IMR-90 (cell line): ENCODE measurements at regions not wholly inside any gene's neighbourhood (a gene's known extent, or its start where the extent isn't known, plus 50 kb on each side); places are given as distances from the start of the nearest gene placed in this dataset.
A peak's percentile ranks its signal among the peaks of the same experiment; 100 is the strongest.

ENCODE experiments used
- ATAC-seq: fragments of 200-7000 bp; cut with Tn5 transposase; 2 replicates; pipeline ENCODE4 v1.9.1; 2020; ENCODE audit warnings: low read depth, mild to moderate bottlenecking, moderate library complexity
- BruUV-seq: library from RNA; stranded (reverse); fragments of 400-500 nt; replicated peaks from 2 replicates; lab custom pipeline; 2021; lab: Mats Ljungman, UMichigan
- CTCF ChIA-PET: fragments of 300-600 bp; formaldehyde crosslinking; extraction: SDS; loops from one replicate; lab custom pipeline; 2021; ENCODE audit warnings: antibody characterized with exemption; lab: Yijun Ruan, JAX
- POLR2A ChIA-PET: fragments of 300-600 bp; sonication (Branson Sonifier 250); formaldehyde crosslinking; loops from one replicate; lab custom pipeline; 2022; ENCODE audit warnings: antibody characterized with exemption; ENCODE audit not compliant: unreplicated experiment; lab: Charles Lee
- DNase-seq: peaks from one replicate; pipeline ENCODE4 v3.0.0; 2013
- H2AFZ ChIP-seq: replicated peaks from 2 replicates; pipeline ENCODE3; 2013; ENCODE audit warnings: low read length, mild to moderate bottlenecking; ENCODE audit not compliant: poor library complexity
- H2AK5ac ChIP-seq: 2 replicates; pipeline ENCODE4 v1.6.1; 2013; ENCODE audit warnings: low read depth, low read length, inconsistent platforms
- H2AK9ac ChIP-seq: replicated peaks from 2 replicates; pipeline ENCODE3; 2013; ENCODE audit warnings: mild to moderate bottlenecking, low read depth, low read length, moderate library complexity; ENCODE audit not compliant: poor library complexity
- H2BK120ac ChIP-seq: 2 replicates; pipeline ENCODE4 v1.6.1; 2013; ENCODE audit warnings: low read depth, low read length, inconsistent platforms
- H2BK15ac ChIP-seq: 3 replicates; pipeline ENCODE4 v1.6.1; 2013; ENCODE audit warnings: low read depth, low read length, inconsistent platforms
- H2BK20ac ChIP-seq: 2 replicates; pipeline ENCODE4 v1.6.1; 2013; ENCODE audit warnings: low read depth, mild to moderate bottlenecking, inconsistent platforms, low read length, moderate library complexity
- H2BK5ac ChIP-seq: 2 replicates; pipeline ENCODE4 v1.6.1; 2013; ENCODE audit warnings: mild to moderate bottlenecking, low read depth, low read length, inconsistent platforms; ENCODE audit not compliant: poor library complexity, severe bottlenecking
- H3K14ac ChIP-seq: replicated peaks from 2 replicates; pipeline ENCODE4 v1.6.1; 2013; ENCODE audit warnings: low read depth, low read length, inconsistent platforms
- H3K18ac ChIP-seq: 2 replicates; pipeline ENCODE4 v1.6.1; 2013; ENCODE audit warnings: low read depth, low read length, control low read depth
- H3K23ac ChIP-seq: 2 replicates; pipeline ENCODE4 v1.6.1; 2013; ENCODE audit warnings: low read depth, low read length, inconsistent platforms
- H3K27ac ChIP-seq: 2 replicates; pipeline ENCODE4 v1.5.1; 2013; ENCODE audit warnings: mild to moderate bottlenecking, control low read depth, low read length; ENCODE audit not compliant: insufficient read depth
- H3K27me3 ChIP-seq: 2 replicates; pipeline ENCODE4 v1.6.1; 2013; ENCODE audit warnings: low read length; ENCODE audit not compliant: control insufficient read depth, insufficient read depth
- H3K36me3 ChIP-seq: 2 replicates; pipeline ENCODE4 v1.6.1; 2013; ENCODE audit warnings: low read length, mixed read lengths; ENCODE audit not compliant: control insufficient read depth, insufficient read depth
- H3K4ac ChIP-seq: 2 replicates; pipeline ENCODE4 v1.6.1; 2013; ENCODE audit warnings: low read depth, low read length, inconsistent platforms
- H3K4me1 ChIP-seq: 2 replicates; pipeline ENCODE4 v1.6.1; 2013; ENCODE audit warnings: low read length, mixed read lengths; ENCODE audit not compliant: control insufficient read depth, insufficient read depth
- H3K4me2 ChIP-seq: 2 replicates; pipeline ENCODE4 v1.6.1; 2013; ENCODE audit warnings: low read depth, mild to moderate bottlenecking, control low read depth, low read length, moderate library complexity
- H3K4me3 ChIP-seq: 2 replicates; pipeline ENCODE4 v1.5.1; 2013; ENCODE audit warnings: low read depth, mild to moderate bottlenecking, control low read depth, low read length, moderate library complexity; ENCODE audit not compliant: insufficient read depth
- H3K56ac ChIP-seq: 2 replicates; pipeline ENCODE4 v1.6.1; 2013; ENCODE audit warnings: low read length, inconsistent platforms; ENCODE audit not compliant: insufficient read depth; ENCODE audit errors: extremely low read depth
- H3K79me1 ChIP-seq, 2 experiments: 2 replicates each; pipeline ENCODE4 v1.6.1; 2013; ENCODE audit warnings: low read length in 2 of 2, inconsistent platforms in 1 of 2, low read depth in 1 of 2
- H3K9ac ChIP-seq: 2 replicates; pipeline ENCODE4 v1.6.1; 2013; ENCODE audit warnings: low read depth, low read length, control low read depth
- H3K9me1 ChIP-seq: 2 replicates; pipeline ENCODE4 v1.6.1; 2013; ENCODE audit warnings: low read length, inconsistent platforms; ENCODE audit not compliant: insufficient read depth
- H3K9me3 ChIP-seq: 2 replicates; pipeline ENCODE4 v1.6.1; 2013; ENCODE audit warnings: low read length; ENCODE audit not compliant: control insufficient read depth, insufficient read depth
- H4K20me1 ChIP-seq: 2 replicates; pipeline ENCODE4 v1.6.1; 2013; ENCODE audit warnings: low read length, inconsistent platforms; ENCODE audit not compliant: insufficient read depth
- H4K5ac ChIP-seq: 2 replicates; pipeline ENCODE4 v1.6.1; 2013; ENCODE audit warnings: mild to moderate bottlenecking, low read depth, low read length, control low read depth
- H4K8ac ChIP-seq, 2 experiments: 2 replicates each; pipeline ENCODE4 v1.6.1; 2013; ENCODE audit warnings: low read depth in 2 of 2, low read length in 2 of 2, control low read depth in 1 of 2, inconsistent platforms in 1 of 2
- H4K91ac ChIP-seq: 2 replicates; pipeline ENCODE4 v1.6.1; 2013; ENCODE audit warnings: low read depth, low read length, inconsistent platforms; ENCODE audit not compliant: insufficient read depth
- CHD1 ChIP-seq: IDR thresholded peaks from 2 replicates; pipeline ENCODE4 v1.6.1; 2012; ENCODE audit warnings: low read depth, low read length, improper control_type of control experiment
- CTCF ChIP-seq: conservative IDR thresholded peaks from 2 replicates; pipeline ENCODE4 v1.5.1; 2012; ENCODE audit warnings: mild to moderate bottlenecking, low read depth, low read length, improper control_type of control experiment
- MAFK ChIP-seq: IDR thresholded peaks from 2 replicates; pipeline ENCODE4 v1.6.1; 2012; ENCODE audit warnings: low read depth, low read length, improper control_type of control experiment
- RCOR1 ChIP-seq: IDR thresholded peaks from 2 replicates; pipeline ENCODE4 v1.6.1; 2012; ENCODE audit warnings: mild to moderate bottlenecking, low read length, improper control_type of control experiment; ENCODE audit not compliant: insufficient replicate concordance
- RFX5 ChIP-seq: IDR thresholded peaks from 2 replicates; pipeline ENCODE4 v1.8.0; 2012; ENCODE audit warnings: low read depth, mild to moderate bottlenecking, low read length, moderate library complexity
- SMC3 ChIP-seq: fragments of 150-350 bp; IDR thresholded peaks from 2 replicates; pipeline ENCODE4 v1.6.1; 2016; ENCODE audit warnings: low read depth, mild to moderate bottlenecking, antibody characterized with exemption, low read length, moderate library complexity
- dilution Hi-C: fragments of 300-500 bp; cut with HindIII; formaldehyde crosslinking; loops from one replicate; pipeline ENCODE4 v1.14.3; 2018; ENCODE audit warnings: low sequenced_read_pairs; ENCODE audit not compliant: unreplicated experiment
- in situ Hi-C: fragments of 300-500 bp; cut with MboI; formaldehyde crosslinking; loops from 3 replicates; pipeline ENCODE4 v1.14.3; 2019; ENCODE audit warnings: low sequenced_read_pairs, inconsistent platforms, mixed read lengths
- intact Hi-C: fragments of 100-400 bp; cut with micrococcal nuclease; formaldehyde crosslinking; loops from 2 replicates; pipeline ENCODE4 v1.10.0; 2022

GRCh38 chr18:33944493-33944892, 280.2 kb downstream of the NOL4 start:
- dilution Hi-C loops: no loop called here
- Histone ChIP-seq H2AK5ac (no peak overlapping the region), H4K91ac (no peak overlapping the region), H3K9me1 (no peaks in the 10 kb centered on the region), H2BK20ac (no peak overlapping the region), H3K14ac (no peak overlapping the region), H3K36me3 (no peaks in the 10 kb centered on the region), H3K18ac (no peak overlapping the region), H3K56ac (no peak overlapping the region), H3K9ac (no peak overlapping the region), H3K9me3 (no peaks in the 10 kb centered on the region), H3K27ac (no peak overlapping the region), H3K23ac (no peak overlapping the region), H3K27me3 (no peaks in the 10 kb centered on the region), H2BK120ac (no peak overlapping the region), H3K4me1 (no peaks in the 10 kb centered on the region), H2AK9ac (no peak overlapping the region), H3K4ac (no peak overlapping the region), H3K79me1 (no peaks in the 10 kb centered on the region), H2BK15ac (no peak overlapping the region), H3K4me3 (no peak overlapping the region), H4K20me1 (no peaks in the 10 kb centered on the region), H2AFZ (no peak overlapping the region), H4K5ac (no peak overlapping the region), H3K4me2 (no peak overlapping the region), H2BK5ac (no peak overlapping the region), H4K8ac (no peak overlapping the region)
- no TSS peak for BruUV-seq
- in situ Hi-C loops: no loop called here
- TF ChIP-seq CHD1 (no peak), RFX5 (no peak), RCOR1 (no peak), SMC3 (no peak), CTCF (no peak), MAFK (peak; percentile 80)
- intact Hi-C loops: no loop called here
- CTCF ChIA-PET: no interaction called here
- ATAC-seq: no peak
- POLR2A ChIA-PET: no interaction called here
- DNase-seq: no peak
